GM23338 (cell line): ENCODE measurements at regions not wholly inside any gene's neighbourhood (a gene's known extent, or its start where the extent isn't known, plus 50 kb on each side); places are given as distances from the start of the nearest gene placed in this dataset.

Source experiments
- ATAC-seq: fragments of 200-7000 bp; cut with Tn5 transposase; 3 replicates; pipeline ENCODE4 v1.9.1; 2020
- DNase-seq: peaks from one replicate; pipeline ENCODE4 v3.0.0-alpha.2; 2015; ENCODE audit warnings: low spot score
- H2AFZ ChIP-seq: fragments of 200-600 bp; sonication (generic); 2 replicates; pipeline ENCODE4 v1.8.0; 2016; ENCODE audit warnings: antibody characterized with exemption, mild to moderate bottlenecking, moderate library complexity
- H3F3A ChIP-seq: fragments of 200-600 bp; sonication (generic); replicated peaks from 2 replicates; pipeline ENCODE4 v1.8.0; 2017; ENCODE audit warnings: antibody characterized with exemption, mixed run types, low read depth
- H3K27ac ChIP-seq: fragments of 200-600 bp; sonication (generic); 2 replicates; pipeline ENCODE4 v1.6.1; 2016; ENCODE audit warnings: low read depth
- H3K27me3 ChIP-seq: fragments of 200-600 bp; sonication (generic); 2 replicates; pipeline ENCODE4 v1.8.0; 2016; ENCODE audit warnings: mild to moderate bottlenecking, mixed run types, moderate library complexity; ENCODE audit not compliant: insufficient read depth
- H3K36me3 ChIP-seq: fragments of 200-600 bp; sonication (generic); 2 replicates; pipeline ENCODE4 v1.8.0; 2016; ENCODE audit warnings: mild to moderate bottlenecking; ENCODE audit not compliant: insufficient read depth
- H3K4me1 ChIP-seq: fragments of 200-600 bp; sonication (generic); 2 replicates; pipeline ENCODE4 v1.8.0; 2016; ENCODE audit warnings: mild to moderate bottlenecking, moderate library complexity; ENCODE audit not compliant: insufficient read depth
- H3K4me2 ChIP-seq: fragments of 200-600 bp; sonication (generic); 2 replicates; pipeline ENCODE4 v1.7.1; 2017; ENCODE audit warnings: mixed run types
- H3K4me3 ChIP-seq: fragments of 200-600 bp; sonication (generic); 2 replicates; pipeline ENCODE4 v1.6.1; 2016; ENCODE audit warnings: mixed run types
- H3K79me2 ChIP-seq: fragments of 200-600 bp; sonication (generic); replicated peaks from 2 replicates; pipeline ENCODE4 v1.8.0; 2017; ENCODE audit warnings: mild to moderate bottlenecking; ENCODE audit not compliant: insufficient read depth
- H3K9me2 ChIP-seq: fragments of 200-600 bp; sonication (generic); 2 replicates; pipeline ENCODE4 v1.8.0; 2017; ENCODE audit not compliant: insufficient read depth
- H4K20me1 ChIP-seq: fragments of 200-600 bp; sonication (generic); replicated peaks from 2 replicates; pipeline ENCODE4 v1.8.0; 2017; ENCODE audit warnings: mild to moderate bottlenecking; ENCODE audit not compliant: insufficient read depth
- H3K27ac Mint-ChIP-seq: 2 replicates; pipeline ENCODE4 v1.8.0; 2020; ENCODE audit warnings: inconsistent platforms, mild to moderate bottlenecking, moderate library complexity, mixed read lengths
- H3K27me3 Mint-ChIP-seq: 3 replicates; pipeline ENCODE4 v1.8.0; 2022; ENCODE audit warnings: low read depth, mild to moderate bottlenecking, moderate library complexity, mixed read lengths, inconsistent platforms; ENCODE audit not compliant: insufficient read depth, poor library complexity
- H3K36me3 Mint-ChIP-seq: 3 replicates; pipeline ENCODE4 v1.8.0; 2021; ENCODE audit warnings: low read depth, mild to moderate bottlenecking, inconsistent platforms, moderate library complexity, mixed read lengths
- H3K4me1 Mint-ChIP-seq: 3 replicates; pipeline ENCODE4 v1.8.0; 2020; ENCODE audit warnings: mild to moderate bottlenecking, inconsistent platforms, mixed read lengths
- H3K4me3 Mint-ChIP-seq: 3 replicates; pipeline ENCODE4 v1.8.0; 2021; ENCODE audit warnings: moderate library complexity, mild to moderate bottlenecking, inconsistent platforms, mixed read lengths
- H3K9me3 Mint-ChIP-seq: 3 replicates; pipeline ENCODE4 v1.8.0; 2020; ENCODE audit warnings: moderate library complexity, mild to moderate bottlenecking, inconsistent platforms, mixed read lengths
- CTCF ChIP-seq, 2 experiments: fragments of 200-600 bp in 1 of 2; sonication (generic) in 1 of 2; conservative IDR thresholded peaks; 2 replicates each; pipeline versions ENCODE4 v1.5.1 to v1.6.1; 2016 to 2017; ENCODE audit warnings: antibody characterized with exemption in 2 of 2, low read depth in 2 of 2, mild to moderate bottlenecking in 2 of 2, moderate library complexity in 1 of 2
- ETS1 ChIP-seq: IDR thresholded peaks from 2 replicates; pipeline ENCODE4 v1.6.1; 2016; ENCODE audit warnings: antibody characterized with exemption
- NANOG ChIP-seq: IDR thresholded peaks from 2 replicates; pipeline ENCODE4 v1.6.1; 2016; ENCODE audit warnings: antibody characterized with exemption, borderline replicate concordance
- ZNF462 ChIP-seq: fragments of 250-450 bp; sonication (Bioruptor Pico); IDR thresholded peaks from 2 replicates; pipeline ENCODE4 v1.5.0; 2020; ENCODE audit warnings: mild to moderate bottlenecking, moderate library complexity

- no peak for TF ChIP-seq ZNF462
- TF ChIP-seq ETS1, result no peak
- no peak for TF ChIP-seq CTCF (conservative IDR thresholded peaks at IDR 0.05; ENCODE audit: low read depth in 2 of 2)
These were observed 198.1 kb downstream of the TMEM167A start (continued) for GRCh38 chr5:82879089-82879488.

- Mint-ChIP-seq H3K4me3 (no peak overlapping the region), H3K9me3 (peaks cover 4% of the 10 kb centered on the region; the same call in 1 of the 3 replicates), H3K4me1 (peaks cover 16% of the 10 kb centered on the region), H3K36me3 (peaks cover 4% of the 10 kb centered on the region; the same call in 2 of the 3 replicates), H3K27me3 (peaks cover 3% of the 10 kb centered on the region), H3K27ac (no peak overlapping the region)
- no peak overlapping the region for H3K4me3 ChIP-seq
- H3K36me3 ChIP-seq, result no peaks in the 10 kb centered on the region
- peak; percentile 71; the same call in 1 of the 2 replicates for TF ChIP-seq ZNF462
- no peak for TF ChIP-seq NANOG
- H3K9me2 ChIP-seq, result no peaks in the 10 kb centered on the region
- peaks cover 14% of the 10 kb centered on the region for H3K4me1 ChIP-seq
- H2AFZ ChIP-seq, result peak overlapping the region; percentile 72; the same call in 1 of the 2 replicates
- H4K20me1 ChIP-seq, result no peaks in the 10 kb centered on the region
- H3K27me3 ChIP-seq, result no peaks in the 10 kb centered on the region
- DNase-seq (peak; percentile 37), ATAC-seq (peak; percentile 73)
- peak overlapping the region; percentile 69 for H3K4me2 ChIP-seq
- no peaks in the 10 kb centered on the region for H3K79me2 ChIP-seq
- no peaks in the 10 kb centered on the region for H3F3A ChIP-seq
- H3K27ac ChIP-seq, result no peak overlapping the region
These were observed 203.7 kb downstream of the TMEM167A start for GRCh38 chr5:82873452-82873851.
